GM13976 (cell line): ENCODE measurements at regions not wholly inside any gene's neighbourhood (a gene's known extent, or its start where the extent isn't known, plus 50 kb on each side); places are given as distances from the start of the nearest gene placed in this dataset.

Experiments used
- DNase-seq: peaks from one replicate; pipeline ENCODE4 v3.0.0; 2012; ENCODE audit warnings: low spot score
- CTCF ChIP-seq: IDR thresholded peaks from 2 replicates; pipeline ENCODE4 v1.5.1; 2012; ENCODE audit warnings: borderline replicate concordance, mild to moderate bottlenecking; ENCODE audit not compliant: insufficient read depth; ENCODE audit errors: extremely low read depth, missing control alignments, control extremely low read depth
- in situ Hi-C: fragments of 300-500 bp; cut with MboI; formaldehyde crosslinking; loops from one replicate; pipeline ENCODE4 v1.12.0; 2022; ENCODE audit warnings: low sequenced_read_pairs, mixed read lengths, inconsistent platforms; ENCODE audit not compliant: unreplicated experiment

GRCh38 chr6:134689177-134689576 lies 260.7 kb downstream of the ALDH8A1 start:
- TF ChIP-seq CTCF: no peak

GRCh38 chr6:134686071-134686470 lies 263.8 kb downstream of the ALDH8A1 start:
- in situ Hi-C loops: no loop called here
- TF ChIP-seq CTCF: no peak
- no peak for DNase-seq

More at GRCh38 chr6:134689177-134689576, 260.7 kb downstream of the ALDH8A1 start:
- in situ Hi-C loops: no loop called here
- DNase-seq: no peak

- no peak for DNase-seq
- in situ Hi-C loops: no loop called here
- no peak for TF ChIP-seq CTCF
Observed at GRCh38 chr6:134684423-134684795, 265.5 kb downstream of the ALDH8A1 start.

GRCh38 chr6:134683783-134684422 lies 266.0 kb downstream of the ALDH8A1 start:
- no peak for DNase-seq
- in situ Hi-C loops: no loop called here
- no peak for TF ChIP-seq CTCF

- in situ Hi-C loops: no loop called here
- TF ChIP-seq CTCF: no peak
- no peak for DNase-seq
Observed at GRCh38 chr6:134680433-134680832, 269.5 kb downstream of the ALDH8A1 start.

- no peak for TF ChIP-seq CTCF
- DNase-seq: no peak
- in situ Hi-C loops: no loop called here
Observed at GRCh38 chr6:134680021-134680420, 269.9 kb downstream of the ALDH8A1 start.
